Neural cell (in vitro differentiated cells): ENCODE measurements at regions not wholly inside any gene's neighbourhood (a gene's known extent, or its start where the extent isn't known, plus 50 kb on each side); places are given as distances from the start of the nearest gene placed in this dataset.

Source experiments
- H2AFZ ChIP-seq: fragments of 200-600, 300-800 bp; sonication (generic), shearing (Covaris generic); 2 replicates; pipeline ENCODE4 v1.6.0; 2014; ENCODE audit warnings: low read depth, mild to moderate bottlenecking, antibody characterized with exemption, low read length, moderate library complexity
- H3F3A ChIP-seq: fragments of 200-600 bp; shearing (Covaris generic); 2 replicates; pipeline ENCODE4 v1.6.1; 2016; ENCODE audit warnings: mild to moderate bottlenecking, moderate library complexity, mixed read lengths, antibody characterized with exemption, low read length; ENCODE audit not compliant: insufficient read depth, poor library complexity, severe bottlenecking
- H3K27ac ChIP-seq: fragments of 200-600, 300-800 bp; sonication (generic), shearing (Covaris generic); 2 replicates; pipeline ENCODE4 v1.5.1; 2014; ENCODE audit warnings: mild to moderate bottlenecking, low read length, moderate library complexity
- H3K27me3 ChIP-seq: fragments of 300-800, 200-600 bp; sonication (generic), shearing (Covaris generic); 2 replicates; pipeline ENCODE4 v1.6.0; 2014; ENCODE audit warnings: mild to moderate bottlenecking, low read depth, low read length, moderate library complexity; ENCODE audit not compliant: insufficient read depth
- H3K36me3 ChIP-seq: fragments of 300-800, 200-600 bp; sonication (generic), shearing (Covaris generic); 2 replicates; pipeline ENCODE4 v1.5.1; 2014; ENCODE audit warnings: mild to moderate bottlenecking, antibody characterized with exemption, low read length, moderate library complexity; ENCODE audit not compliant: insufficient read depth
- H3K4me2 ChIP-seq: fragments of 300-800, 200-600 bp; sonication (generic), shearing (Covaris generic); 2 replicates; pipeline ENCODE4 v1.6.0; 2014; ENCODE audit warnings: mild to moderate bottlenecking, low read length
- H3K4me3 ChIP-seq: fragments of 300-800, 200-600 bp; sonication (generic), shearing (Covaris generic); 2 replicates; pipeline ENCODE4 v1.5.1; 2014; ENCODE audit warnings: mild to moderate bottlenecking, low read length, moderate library complexity
- H3K79me2 ChIP-seq: fragments of 200-600 bp; shearing (Covaris generic); replicated peaks from 2 replicates; pipeline ENCODE4 v1.6.0; 2014; ENCODE audit warnings: mild to moderate bottlenecking, low read length, moderate library complexity; ENCODE audit not compliant: insufficient read depth
- H3K9ac ChIP-seq: fragments of 300-800, 200-600 bp; sonication (generic), shearing (Covaris generic); 2 replicates; pipeline ENCODE4 v1.6.1; 2016; ENCODE audit warnings: mild to moderate bottlenecking, low read length, mixed read lengths
- H3K9me2 ChIP-seq: fragments of 200-600 bp; shearing (Covaris generic); 2 replicates; pipeline ENCODE4 v1.6.1; 2016; ENCODE audit warnings: mild to moderate bottlenecking, low read length, mixed read lengths; ENCODE audit not compliant: insufficient read depth
- H3K9me3 ChIP-seq: fragments of 200-600, 300-800 bp; sonication (generic), shearing (Covaris generic); 2 replicates; pipeline ENCODE4 v1.6.1; 2016; ENCODE audit warnings: mild to moderate bottlenecking, mixed run types, low read length, moderate library complexity, mixed read lengths
- H4K20me1 ChIP-seq: fragments of 200-600 bp; shearing (Covaris generic); 2 replicates; pipeline ENCODE4 v1.6.1; 2016; ENCODE audit warnings: mild to moderate bottlenecking, mixed run types; ENCODE audit not compliant: insufficient read depth
- EP300 ChIP-seq: fragments of 450-650 bp; conservative IDR thresholded peaks from 2 replicates; pipeline ENCODE4 v1.6.1; 2014; ENCODE audit warnings: antibody characterized with exemption, mild to moderate bottlenecking, moderate library complexity; ENCODE audit not compliant: poor library complexity, severe bottlenecking
- EZH2 ChIP-seq: fragments of 200-600, 300-800 bp; shearing (Covaris generic), sonication (generic); IDR thresholded peaks from 2 replicates; pipeline ENCODE4 v1.6.1; 2014; ENCODE audit warnings: antibody characterized with exemption, low read length, borderline replicate concordance, mild to moderate bottlenecking; ENCODE audit not compliant: insufficient read depth, poor library complexity, severe bottlenecking
- MXI1 ChIP-seq: fragments of 450-650 bp; conservative IDR thresholded peaks from 2 replicates; pipeline ENCODE4 v1.6.1; 2014; ENCODE audit warnings: antibody characterized with exemption, mild to moderate bottlenecking; ENCODE audit not compliant: poor library complexity, severe bottlenecking
- POLR2AphosphoS5 ChIP-seq: IDR thresholded peaks from 2 replicates; pipeline ENCODE4 v1.6.1; 2012
- RAD21 ChIP-seq: fragments of 450-650 bp; conservative IDR thresholded peaks from 2 replicates; pipeline ENCODE4 v1.6.1; 2014; ENCODE audit warnings: antibody characterized with exemption, mild to moderate bottlenecking, moderate library complexity
- SMC3 ChIP-seq: fragments of 450-650 bp; conservative IDR thresholded peaks from 2 replicates; pipeline ENCODE4 v1.6.1; 2014; ENCODE audit warnings: antibody characterized with exemption, mild to moderate bottlenecking, moderate library complexity; ENCODE audit not compliant: poor library complexity
- TAF1 ChIP-seq: IDR thresholded peaks from 2 replicates; pipeline ENCODE4 v1.6.1; 2012; ENCODE audit warnings: low read depth
- TF ChIP-seq, protein P1 (sequence below): fragments of 450-650 bp; IDR thresholded peaks from 2 replicates; pipeline ENCODE4 v1.5.1; 2014; ENCODE audit warnings: antibody characterized with exemption, mild to moderate bottlenecking, moderate library complexity; ENCODE audit not compliant: poor library complexity, severe bottlenecking
- TF ChIP-seq, protein P2 (sequence below): IDR thresholded peaks from 2 replicates; pipeline ENCODE4 v1.6.1; 2012; ENCODE audit warnings: borderline replicate concordance

DNA sequence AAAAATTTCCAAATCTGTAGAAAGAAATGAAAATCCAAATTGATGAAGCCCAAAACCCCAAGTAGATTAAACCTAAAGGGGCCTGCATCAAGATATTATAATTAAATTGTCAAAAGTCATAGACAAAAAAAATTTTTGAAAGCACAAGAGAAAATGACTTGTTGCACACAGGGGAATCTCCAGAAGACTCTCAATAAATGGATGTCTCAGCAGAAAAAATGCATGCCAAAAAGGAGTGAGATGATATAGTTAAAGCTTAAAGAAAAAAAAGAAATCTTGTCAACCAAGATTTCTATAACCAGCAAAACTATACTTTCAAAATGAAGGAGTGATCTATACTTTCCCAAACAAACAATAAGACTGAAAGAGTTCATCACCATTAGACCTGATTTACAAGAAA is 393.2 kb upstream of the SPAG17 start:
- no peak overlapping the region for H3K9ac ChIP-seq
- no peak overlapping the region for H3K27ac ChIP-seq
- H3K36me3 ChIP-seq, result no peaks in the 10 kb centered on the region
- no peak for TF ChIP-seq TAF1
- TF ChIP-seq, protein P1, sequence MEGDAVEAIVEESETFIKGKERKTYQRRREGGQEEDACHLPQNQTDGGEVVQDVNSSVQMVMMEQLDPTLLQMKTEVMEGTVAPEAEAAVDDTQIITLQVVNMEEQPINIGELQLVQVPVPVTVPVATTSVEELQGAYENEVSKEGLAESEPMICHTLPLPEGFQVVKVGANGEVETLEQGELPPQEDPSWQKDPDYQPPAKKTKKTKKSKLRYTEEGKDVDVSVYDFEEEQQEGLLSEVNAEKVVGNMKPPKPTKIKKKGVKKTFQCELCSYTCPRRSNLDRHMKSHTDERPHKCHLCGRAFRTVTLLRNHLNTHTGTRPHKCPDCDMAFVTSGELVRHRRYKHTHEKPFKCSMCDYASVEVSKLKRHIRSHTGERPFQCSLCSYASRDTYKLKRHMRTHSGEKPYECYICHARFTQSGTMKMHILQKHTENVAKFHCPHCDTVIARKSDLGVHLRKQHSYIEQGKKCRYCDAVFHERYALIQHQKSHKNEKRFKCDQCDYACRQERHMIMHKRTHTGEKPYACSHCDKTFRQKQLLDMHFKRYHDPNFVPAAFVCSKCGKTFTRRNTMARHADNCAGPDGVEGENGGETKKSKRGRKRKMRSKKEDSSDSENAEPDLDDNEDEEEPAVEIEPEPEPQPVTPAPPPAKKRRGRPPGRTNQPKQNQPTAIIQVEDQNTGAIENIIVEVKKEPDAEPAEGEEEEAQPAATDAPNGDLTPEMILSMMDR, result no peak
- no peak for TF ChIP-seq EZH2
- TF ChIP-seq SMC3, result no peak
- no peak for TF ChIP-seq RAD21
- TF ChIP-seq, protein P2, sequence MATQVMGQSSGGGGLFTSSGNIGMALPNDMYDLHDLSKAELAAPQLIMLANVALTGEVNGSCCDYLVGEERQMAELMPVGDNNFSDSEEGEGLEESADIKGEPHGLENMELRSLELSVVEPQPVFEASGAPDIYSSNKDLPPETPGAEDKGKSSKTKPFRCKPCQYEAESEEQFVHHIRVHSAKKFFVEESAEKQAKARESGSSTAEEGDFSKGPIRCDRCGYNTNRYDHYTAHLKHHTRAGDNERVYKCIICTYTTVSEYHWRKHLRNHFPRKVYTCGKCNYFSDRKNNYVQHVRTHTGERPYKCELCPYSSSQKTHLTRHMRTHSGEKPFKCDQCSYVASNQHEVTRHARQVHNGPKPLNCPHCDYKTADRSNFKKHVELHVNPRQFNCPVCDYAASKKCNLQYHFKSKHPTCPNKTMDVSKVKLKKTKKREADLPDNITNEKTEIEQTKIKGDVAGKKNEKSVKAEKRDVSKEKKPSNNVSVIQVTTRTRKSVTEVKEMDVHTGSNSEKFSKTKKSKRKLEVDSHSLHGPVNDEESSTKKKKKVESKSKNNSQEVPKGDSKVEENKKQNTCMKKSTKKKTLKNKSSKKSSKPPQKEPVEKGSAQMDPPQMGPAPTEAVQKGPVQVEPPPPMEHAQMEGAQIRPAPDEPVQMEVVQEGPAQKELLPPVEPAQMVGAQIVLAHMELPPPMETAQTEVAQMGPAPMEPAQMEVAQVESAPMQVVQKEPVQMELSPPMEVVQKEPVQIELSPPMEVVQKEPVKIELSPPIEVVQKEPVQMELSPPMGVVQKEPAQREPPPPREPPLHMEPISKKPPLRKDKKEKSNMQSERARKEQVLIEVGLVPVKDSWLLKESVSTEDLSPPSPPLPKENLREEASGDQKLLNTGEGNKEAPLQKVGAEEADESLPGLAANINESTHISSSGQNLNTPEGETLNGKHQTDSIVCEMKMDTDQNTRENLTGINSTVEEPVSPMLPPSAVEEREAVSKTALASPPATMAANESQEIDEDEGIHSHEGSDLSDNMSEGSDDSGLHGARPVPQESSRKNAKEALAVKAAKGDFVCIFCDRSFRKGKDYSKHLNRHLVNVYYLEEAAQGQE, result no peak
- no peak for TF ChIP-seq EP300
- no peak for TF ChIP-seq POLR2AphosphoS5
- TF ChIP-seq MXI1, result no peak
- no peak overlapping the region for H2AFZ ChIP-seq
- H3K9me2 ChIP-seq, result no peaks in the 10 kb centered on the region
- H3K79me2 ChIP-seq, result no peaks in the 10 kb centered on the region
- peaks cover 3% of the 10 kb centered on the region for H3K9me3 ChIP-seq
- H3K27me3 ChIP-seq, result no peaks in the 10 kb centered on the region
- no peak overlapping the region for H3K4me3 ChIP-seq
- H3F3A ChIP-seq, result no peaks in the 10 kb centered on the region
- no peaks in the 10 kb centered on the region for H4K20me1 ChIP-seq
- H3K4me2 ChIP-seq, result no peak overlapping the region

DNA sequence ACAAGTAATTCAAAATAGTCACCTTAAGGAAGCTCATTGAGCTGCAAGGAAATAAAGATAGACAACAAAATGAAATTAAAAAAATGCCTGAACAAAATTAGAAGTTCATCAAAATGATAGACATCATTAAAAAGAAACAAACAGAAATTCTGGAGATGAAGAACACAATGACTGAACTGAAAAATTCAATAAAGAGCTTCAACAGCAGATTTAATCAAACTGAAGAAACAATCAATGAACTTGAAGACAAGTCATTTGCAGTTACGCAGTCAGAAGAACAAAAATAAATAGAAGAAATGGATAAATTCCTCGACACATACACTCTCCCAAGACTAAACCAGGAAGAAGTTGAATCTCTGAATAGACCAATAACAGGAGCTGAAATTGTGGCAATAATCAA is 390.0 kb upstream of the SPAG17 start:
- no peak overlapping the region for H3K9ac ChIP-seq
- no peaks in the 10 kb centered on the region for H3K9me2 ChIP-seq

More for the DNA sequence above, 390.0 kb upstream of the SPAG17 start:
- Histone ChIP-seq H3K79me2 (no peaks in the 10 kb centered on the region), H3K4me2 (no peak overlapping the region), H3K9me3 (peaks cover 3% of the 10 kb centered on the region), H3K4me3 (no peak overlapping the region), H3K36me3 (no peaks in the 10 kb centered on the region), H3K27ac (no peak overlapping the region), H2AFZ (no peak overlapping the region), H3F3A (no peaks in the 10 kb centered on the region), H4K20me1 (no peaks in the 10 kb centered on the region), H3K27me3 (no peaks in the 10 kb centered on the region)
- no peak for TF ChIP-seq TAF1
- TF ChIP-seq RAD21, result no peak
- no peak for TF ChIP-seq MXI1
- TF ChIP-seq, protein P1, result no peak
- no peak for TF ChIP-seq EZH2
- TF ChIP-seq, protein P2, result no peak
- TF ChIP-seq POLR2AphosphoS5, result no peak
- no peak for TF ChIP-seq SMC3
- no peak for TF ChIP-seq EP300
